OCI-LY7 (cell line): ENCODE measurements at regions not wholly inside any gene's neighbourhood (a gene's known extent, or its start where the extent isn't known, plus 50 kb on each side); places are given as distances from the start of the nearest gene placed in this dataset.

Experiments used
- CTCF ChIP-seq: fragments of 200-600 bp; sonication (generic); conservative IDR thresholded peaks from 2 replicates; pipeline ENCODE4 v1.5.1; 2014; ENCODE audit warnings: mild to moderate bottlenecking, antibody characterized with exemption, low read length, moderate library complexity, mixed read lengths
- EZH2phosphoT487 ChIP-seq: fragments of 200-600 bp; sonication (generic); IDR thresholded peaks from 2 replicates; pipeline ENCODE4 v1.6.1; 2018; ENCODE audit warnings: low read depth, borderline replicate concordance, mild to moderate bottlenecking, mixed run types, antibody characterized with exemption, low read length, moderate library complexity, mixed read lengths

GRCh38 chr4:127036296-127036695 is 596.5 kb upstream of the INTU start:
- TF ChIP-seq CTCF = no peak
- no peak for TF ChIP-seq EZH2phosphoT487
